IMR-90 (cell line): ENCODE measurements at regions not wholly inside any gene's neighbourhood (a gene's known extent, or its start where the extent isn't known, plus 50 kb on each side); places are given as distances from the start of the nearest gene placed in this dataset.

ENCODE experiments used
- ATAC-seq: fragments of 200-7000 bp; cut with Tn5 transposase; 2 replicates; pipeline ENCODE4 v1.9.1; 2020; ENCODE audit warnings: low read depth, mild to moderate bottlenecking, moderate library complexity
- BruUV-seq: library from RNA; stranded (reverse); fragments of 400-500 nt; replicated peaks from 2 replicates; lab custom pipeline; 2021; lab: Mats Ljungman, UMichigan
- CTCF ChIA-PET: fragments of 300-600 bp; formaldehyde crosslinking; extraction: SDS; loops from one replicate; lab custom pipeline; 2021; ENCODE audit warnings: antibody characterized with exemption; lab: Yijun Ruan, JAX
- POLR2A ChIA-PET: fragments of 300-600 bp; sonication (Branson Sonifier 250); formaldehyde crosslinking; loops from one replicate; lab custom pipeline; 2022; ENCODE audit warnings: antibody characterized with exemption; ENCODE audit not compliant: unreplicated experiment; lab: Charles Lee
- DNase-seq: peaks from one replicate; pipeline ENCODE4 v3.0.0; 2013
- H2AFZ ChIP-seq: replicated peaks from 2 replicates; pipeline ENCODE3; 2013; ENCODE audit warnings: low read length, mild to moderate bottlenecking; ENCODE audit not compliant: poor library complexity
- H2AK5ac ChIP-seq: 2 replicates; pipeline ENCODE4 v1.6.1; 2013; ENCODE audit warnings: low read depth, low read length, inconsistent platforms
- H2AK9ac ChIP-seq: replicated peaks from 2 replicates; pipeline ENCODE3; 2013; ENCODE audit warnings: mild to moderate bottlenecking, low read depth, low read length, moderate library complexity; ENCODE audit not compliant: poor library complexity
- H2BK120ac ChIP-seq: 2 replicates; pipeline ENCODE4 v1.6.1; 2013; ENCODE audit warnings: low read depth, low read length, inconsistent platforms
- H2BK15ac ChIP-seq: 3 replicates; pipeline ENCODE4 v1.6.1; 2013; ENCODE audit warnings: low read depth, low read length, inconsistent platforms
- H2BK20ac ChIP-seq: 2 replicates; pipeline ENCODE4 v1.6.1; 2013; ENCODE audit warnings: low read depth, mild to moderate bottlenecking, inconsistent platforms, low read length, moderate library complexity
- H2BK5ac ChIP-seq: 2 replicates; pipeline ENCODE4 v1.6.1; 2013; ENCODE audit warnings: mild to moderate bottlenecking, low read depth, low read length, inconsistent platforms; ENCODE audit not compliant: poor library complexity, severe bottlenecking
- H3K14ac ChIP-seq: replicated peaks from 2 replicates; pipeline ENCODE4 v1.6.1; 2013; ENCODE audit warnings: low read depth, low read length, inconsistent platforms
- H3K18ac ChIP-seq: 2 replicates; pipeline ENCODE4 v1.6.1; 2013; ENCODE audit warnings: low read depth, low read length, control low read depth
- H3K23ac ChIP-seq: 2 replicates; pipeline ENCODE4 v1.6.1; 2013; ENCODE audit warnings: low read depth, low read length, inconsistent platforms
- H3K27ac ChIP-seq: 2 replicates; pipeline ENCODE4 v1.5.1; 2013; ENCODE audit warnings: mild to moderate bottlenecking, control low read depth, low read length; ENCODE audit not compliant: insufficient read depth
- H3K27me3 ChIP-seq: 2 replicates; pipeline ENCODE4 v1.6.1; 2013; ENCODE audit warnings: low read length; ENCODE audit not compliant: control insufficient read depth, insufficient read depth
- H3K36me3 ChIP-seq: 2 replicates; pipeline ENCODE4 v1.6.1; 2013; ENCODE audit warnings: low read length, mixed read lengths; ENCODE audit not compliant: control insufficient read depth, insufficient read depth
- H3K4ac ChIP-seq: 2 replicates; pipeline ENCODE4 v1.6.1; 2013; ENCODE audit warnings: low read depth, low read length, inconsistent platforms
- H3K4me1 ChIP-seq: 2 replicates; pipeline ENCODE4 v1.6.1; 2013; ENCODE audit warnings: low read length, mixed read lengths; ENCODE audit not compliant: control insufficient read depth, insufficient read depth
- H3K4me2 ChIP-seq: 2 replicates; pipeline ENCODE4 v1.6.1; 2013; ENCODE audit warnings: low read depth, mild to moderate bottlenecking, control low read depth, low read length, moderate library complexity
- H3K4me3 ChIP-seq: 2 replicates; pipeline ENCODE4 v1.5.1; 2013; ENCODE audit warnings: low read depth, mild to moderate bottlenecking, control low read depth, low read length, moderate library complexity; ENCODE audit not compliant: insufficient read depth
- H3K56ac ChIP-seq: 2 replicates; pipeline ENCODE4 v1.6.1; 2013; ENCODE audit warnings: low read length, inconsistent platforms; ENCODE audit not compliant: insufficient read depth; ENCODE audit errors: extremely low read depth
- H3K79me1 ChIP-seq, 2 experiments: 2 replicates each; pipeline ENCODE4 v1.6.1; 2013; ENCODE audit warnings: low read length in 2 of 2, inconsistent platforms in 1 of 2, low read depth in 1 of 2
- H3K9ac ChIP-seq: 2 replicates; pipeline ENCODE4 v1.6.1; 2013; ENCODE audit warnings: low read depth, low read length, control low read depth
- H3K9me1 ChIP-seq: 2 replicates; pipeline ENCODE4 v1.6.1; 2013; ENCODE audit warnings: low read length, inconsistent platforms; ENCODE audit not compliant: insufficient read depth
- H3K9me3 ChIP-seq: 2 replicates; pipeline ENCODE4 v1.6.1; 2013; ENCODE audit warnings: low read length; ENCODE audit not compliant: control insufficient read depth, insufficient read depth
- H4K20me1 ChIP-seq: 2 replicates; pipeline ENCODE4 v1.6.1; 2013; ENCODE audit warnings: low read length, inconsistent platforms; ENCODE audit not compliant: insufficient read depth
- H4K5ac ChIP-seq: 2 replicates; pipeline ENCODE4 v1.6.1; 2013; ENCODE audit warnings: mild to moderate bottlenecking, low read depth, low read length, control low read depth
- H4K8ac ChIP-seq, 2 experiments: 2 replicates each; pipeline ENCODE4 v1.6.1; 2013; ENCODE audit warnings: low read depth in 2 of 2, low read length in 2 of 2, control low read depth in 1 of 2, inconsistent platforms in 1 of 2
- H4K91ac ChIP-seq: 2 replicates; pipeline ENCODE4 v1.6.1; 2013; ENCODE audit warnings: low read depth, low read length, inconsistent platforms; ENCODE audit not compliant: insufficient read depth
- BHLHE40 ChIP-seq: fragments of 150-350 bp; IDR thresholded peaks from 2 replicates; pipeline ENCODE4 v1.6.1; 2016; ENCODE audit warnings: mild to moderate bottlenecking, low read depth, low read length
- CEBPB ChIP-seq: IDR thresholded peaks from 2 replicates; pipeline ENCODE4 v1.6.1; 2012; ENCODE audit warnings: low read depth, low read length, improper control_type of control experiment
- CHD1 ChIP-seq: IDR thresholded peaks from 2 replicates; pipeline ENCODE4 v1.6.1; 2012; ENCODE audit warnings: low read depth, low read length, improper control_type of control experiment
- MAFK ChIP-seq: IDR thresholded peaks from 2 replicates; pipeline ENCODE4 v1.6.1; 2012; ENCODE audit warnings: low read depth, low read length, improper control_type of control experiment
- NFE2L2 ChIP-seq: fragments of 150-350 bp; IDR thresholded peaks from 2 replicates; pipeline ENCODE4 v1.6.1; 2016; ENCODE audit warnings: low read depth, mild to moderate bottlenecking, low read length
- RCOR1 ChIP-seq: IDR thresholded peaks from 2 replicates; pipeline ENCODE4 v1.6.1; 2012; ENCODE audit warnings: mild to moderate bottlenecking, low read length, improper control_type of control experiment; ENCODE audit not compliant: insufficient replicate concordance
- SMC3 ChIP-seq: fragments of 150-350 bp; IDR thresholded peaks from 2 replicates; pipeline ENCODE4 v1.6.1; 2016; ENCODE audit warnings: low read depth, mild to moderate bottlenecking, antibody characterized with exemption, low read length, moderate library complexity
- USF2 ChIP-seq: fragments of 150-350 bp; IDR thresholded peaks from 2 replicates; pipeline ENCODE4 v1.6.1; 2017; ENCODE audit warnings: mild to moderate bottlenecking, antibody characterized with exemption, low read length, low read depth
- WGBS, 2 experiments: methylation state at CpG; one replicate each; pipeline versions ENCODE4 v1.1.5 to v1.1.7; 2013; ENCODE audit warnings: missing lambda C conversion rate in 2 of 2; ENCODE audit not compliant: insufficient read length in 1 of 2; ENCODE audit errors: extremely low coverage in 2 of 2; 5-methylcytosine and 5-hydroxymethylcytosine counted together
- dilution Hi-C: fragments of 300-500 bp; cut with HindIII; formaldehyde crosslinking; loops from one replicate; pipeline ENCODE4 v1.14.3; 2018; ENCODE audit warnings: low sequenced_read_pairs; ENCODE audit not compliant: unreplicated experiment
- in situ Hi-C: fragments of 300-500 bp; cut with MboI; formaldehyde crosslinking; loops from 3 replicates; pipeline ENCODE4 v1.14.3; 2019; ENCODE audit warnings: low sequenced_read_pairs, inconsistent platforms, mixed read lengths
- intact Hi-C: fragments of 100-400 bp; cut with micrococcal nuclease; formaldehyde crosslinking; loops from 2 replicates; pipeline ENCODE4 v1.10.0; 2022

DNA sequence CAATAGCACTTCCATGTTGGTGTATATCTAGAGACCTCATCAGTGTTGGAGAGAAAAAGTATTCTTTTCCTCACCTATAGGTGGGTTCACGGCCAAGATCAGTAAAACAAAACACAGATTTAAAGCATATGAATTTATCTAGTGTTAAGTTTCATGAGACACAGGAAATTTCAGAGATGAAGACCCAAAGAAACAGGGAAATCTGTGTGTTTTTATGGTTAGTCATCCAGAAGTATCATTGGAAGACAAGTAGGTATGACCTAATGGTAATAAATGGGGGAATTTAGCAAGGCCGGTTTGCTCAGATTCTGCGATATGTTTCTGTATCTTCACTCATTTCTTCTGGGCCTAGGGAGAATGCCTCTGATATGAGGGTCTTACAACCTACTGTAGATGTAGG lies 419.6 kb upstream of the MARCKS start:
- H4K91ac ChIP-seq: no peak overlapping the region
- no peaks in the 10 kb centered on the region for H3K79me1 ChIP-seq
- in situ Hi-C loops: no loop called here
- no TSS peak for BruUV-seq
- no peak overlapping the region for H3K56ac ChIP-seq
- no CpG with 5 or more reads among the region's 3 CpGs for WGBS, 2 experiments
- no peak overlapping the region for H3K18ac ChIP-seq
- no peak overlapping the region for H4K5ac ChIP-seq
- POLR2A ChIA-PET: no interaction called here
- intact Hi-C loops: loop anchor here (10.0 kb wide), 1 partner anchor 313 kb away; no protein-coding TSS in a partner anchor
- H3K27me3 ChIP-seq: no peaks in the 10 kb centered on the region
- H2AK9ac ChIP-seq: no peak overlapping the region
- CTCF ChIA-PET: no interaction called here
- 0 out of 2 replicates have a peak overlapping the region, but pooled peaks have one; percentile 21 for H2AK5ac ChIP-seq
- H3K23ac ChIP-seq: no peak overlapping the region
- H3K4me3 ChIP-seq: no peak overlapping the region
- 0 out of 2 replicates have a peak overlapping the region, but pooled peaks have one; percentile 26 for H3K14ac ChIP-seq
- no peaks in the 10 kb centered on the region for H3K36me3 ChIP-seq
- H3K4ac ChIP-seq: no peak overlapping the region
- H4K20me1 ChIP-seq: no peaks in the 10 kb centered on the region
- peaks cover 6% of the 10 kb centered on the region for H3K4me1 ChIP-seq
- H3K27ac ChIP-seq: no peak overlapping the region
- TF ChIP-seq NFE2L2 (no peak), RCOR1 (no peak), CEBPB (no peak), USF2 (no peak), MAFK (no peak), BHLHE40 (no peak), SMC3 (no peak), CHD1 (no peak)
- DNase-seq: peak; percentile 52
- H2BK15ac ChIP-seq: peak overlapping the region; percentile 86; the same call in 1 of the 3 replicates
- H2AFZ ChIP-seq: no peak overlapping the region
- no peak for ATAC-seq
- H2BK20ac ChIP-seq: 0 out of 2 replicates have a peak overlapping the region, but pooled peaks have one; percentile 40
- no peaks in the 10 kb centered on the region for H3K9me3 ChIP-seq
- H3K9me1 ChIP-seq: peaks cover 9% of the 10 kb centered on the region
- no peak overlapping the region for H2BK120ac ChIP-seq
- H2BK5ac ChIP-seq: no peak overlapping the region
- dilution Hi-C loops: no loop called here
- no peak overlapping the region for H3K4me2 ChIP-seq
- H4K8ac ChIP-seq: no peak overlapping the region
- no peak overlapping the region for H3K9ac ChIP-seq
